Activated CD4-positive, alpha-beta T cell treated with anti-CD3 and anti-CD28 coated beads for 4 hours (primary cell): ENCODE measurements at regions not wholly inside any gene's neighbourhood (a gene's known extent, or its start where the extent isn't known, plus 50 kb on each side); places are given as distances from the start of the nearest gene placed in this dataset.
"Not testable (repeated sequence)": the region's sequence is repeated elsewhere in the genome, so short reads cannot be mapped to it uniquely, and the experiment has no call there.

Experiments
- DNase-seq, 2 donors: peaks; one replicate each; pipeline ENCODE4 v3.0.0-alpha.2; 2020

- DNase-seq, result no peak
Measured at GRCh38 chr18:5717256-5717655, 173.5 kb upstream of the EPB41L3 start.

DNA sequence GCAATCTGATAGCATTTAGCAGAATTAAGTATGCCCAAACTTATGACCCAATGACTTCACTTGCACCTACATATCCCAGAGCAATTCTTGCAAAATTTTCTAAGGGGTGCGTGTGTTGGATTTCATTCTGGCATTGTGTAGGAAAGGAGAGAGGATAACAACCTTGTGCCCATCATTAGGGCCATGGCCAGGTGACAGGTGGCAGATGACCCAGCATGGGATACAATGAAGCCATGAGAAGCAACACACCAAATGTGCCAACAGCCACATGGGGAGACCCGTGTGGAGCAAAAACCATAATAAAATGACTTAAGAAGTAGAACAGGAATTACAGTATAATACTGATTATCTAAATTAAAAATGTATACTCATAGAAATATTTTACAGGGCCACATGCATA, 166.9 kb upstream of the EPB41L3 start:
- DNase-seq, result no peak

DNA sequence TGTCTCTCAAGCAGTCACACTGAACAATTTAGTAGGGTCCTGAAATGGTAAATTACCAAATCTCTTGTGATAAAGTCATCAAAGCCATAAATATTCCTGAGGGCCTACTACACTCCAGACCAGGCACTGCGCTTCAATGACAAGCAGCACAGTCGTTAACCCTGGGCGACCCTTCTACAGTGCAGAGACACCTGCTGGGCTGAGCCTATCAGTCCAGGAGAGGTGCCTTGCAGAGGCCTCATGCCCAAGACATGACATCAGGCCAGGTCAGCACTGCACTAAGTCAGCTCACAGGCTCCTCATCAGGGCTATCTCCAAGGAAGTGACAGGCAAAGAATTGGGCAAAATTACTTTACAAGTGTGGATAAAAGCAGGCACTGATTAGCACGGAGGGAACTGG, 166.4 kb upstream of the EPB41L3 start:
- no peak for DNase-seq

GRCh38 chr18:5709476-5710095, 165.8 kb upstream of the EPB41L3 start:
- DNase-seq, result no peak

GRCh38 chr18:5707586-5707985, 163.8 kb upstream of the EPB41L3 start:
- DNase-seq, result no peak

GRCh38 chr18:5705393-5705792, 161.6 kb upstream of the EPB41L3 start:
- DNase-seq, result no peak

DNA sequence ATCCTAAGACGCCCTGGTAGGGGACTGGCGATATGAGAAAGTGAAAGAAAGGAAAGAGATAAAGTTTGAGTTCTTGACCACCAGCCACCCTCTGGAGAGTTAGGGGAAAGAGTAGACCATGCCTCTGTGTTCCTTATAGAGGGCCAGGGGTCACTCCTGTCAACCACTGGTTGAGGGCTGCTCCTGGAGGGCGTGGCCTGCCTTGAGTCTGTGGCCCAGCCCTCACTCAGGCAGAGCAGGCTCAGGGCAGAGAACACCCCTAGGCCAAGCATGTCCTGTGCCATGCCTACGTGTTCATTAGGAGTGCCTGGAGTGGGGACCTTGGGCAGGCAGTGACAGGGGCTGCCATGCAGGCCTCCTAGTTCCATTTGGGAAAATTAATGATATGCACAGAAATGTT, 161.1 kb upstream of the EPB41L3 start:
- no peak for DNase-seq

- DNase-seq, result not testable (repeated sequence)
Measured at GRCh38 chr18:5702016-5702415, 158.2 kb upstream of the EPB41L3 start.

GRCh38 chr18:5693699-5694294, 150.0 kb upstream of the EPB41L3 start:
- no peak for DNase-seq

GRCh38 chr18:5678779-5679406, 135.1 kb upstream of the EPB41L3 start:
- no peak for DNase-seq

GRCh38 chr18:5678278-5678677, 134.5 kb upstream of the EPB41L3 start:
- DNase-seq, result no peak

DNA sequence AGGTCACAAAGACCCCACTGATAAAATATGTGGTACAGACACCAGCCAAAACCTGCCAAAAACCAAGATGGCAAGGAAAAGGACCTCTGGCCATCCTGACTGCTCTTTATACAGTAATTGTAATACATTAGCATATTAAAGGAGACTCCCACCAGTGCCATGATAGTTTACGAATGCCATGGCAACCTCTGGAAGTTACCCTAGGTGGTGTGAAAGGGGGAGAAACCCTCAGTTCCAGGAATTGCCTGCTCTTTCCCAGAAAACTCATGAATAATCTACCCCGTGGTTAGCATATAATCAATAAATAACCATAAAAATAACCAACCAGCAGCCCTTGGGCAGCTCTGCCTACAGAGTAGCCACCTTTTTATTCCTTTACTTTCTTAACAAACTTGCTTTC, 129.8 kb upstream of the EPB41L3 start:
- no peak for DNase-seq

- DNase-seq, result no peak
Measured at GRCh38 chr18:5669585-5669984, 125.8 kb upstream of the EPB41L3 start.

- DNase-seq, result no peak
Measured at GRCh38 chr18:5668087-5668715, 124.4 kb upstream of the EPB41L3 start.

DNA sequence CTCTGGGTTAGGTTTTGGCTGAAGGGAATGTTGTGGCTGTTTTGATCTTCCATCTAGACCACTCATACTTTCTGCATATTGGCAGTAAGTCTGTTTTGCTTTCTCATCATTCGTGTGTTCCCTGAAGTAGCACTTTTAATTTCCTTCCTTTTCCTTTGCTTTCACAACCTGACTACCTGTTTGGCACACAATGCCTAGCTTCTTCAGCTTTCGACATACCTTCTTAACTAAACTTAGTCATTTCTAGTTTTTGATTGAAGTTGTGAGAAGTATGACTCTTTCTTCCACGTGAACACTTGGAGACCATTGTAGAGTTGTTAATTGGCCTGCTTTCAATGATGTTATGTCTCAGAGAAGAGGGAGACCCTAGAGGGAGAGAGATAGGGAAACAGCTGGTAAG, 123.6 kb upstream of the EPB41L3 start:
- DNase-seq, result no peak

GRCh38 chr18:5662586-5663090, 118.8 kb upstream of the EPB41L3 start:
- DNase-seq, result no peak

- no peak for DNase-seq
Measured at GRCh38 chr18:5661179-5661578, 117.4 kb upstream of the EPB41L3 start.

GRCh38 chr18:5653802-5654201, 110.0 kb upstream of the EPB41L3 start:
- no peak for DNase-seq

DNA sequence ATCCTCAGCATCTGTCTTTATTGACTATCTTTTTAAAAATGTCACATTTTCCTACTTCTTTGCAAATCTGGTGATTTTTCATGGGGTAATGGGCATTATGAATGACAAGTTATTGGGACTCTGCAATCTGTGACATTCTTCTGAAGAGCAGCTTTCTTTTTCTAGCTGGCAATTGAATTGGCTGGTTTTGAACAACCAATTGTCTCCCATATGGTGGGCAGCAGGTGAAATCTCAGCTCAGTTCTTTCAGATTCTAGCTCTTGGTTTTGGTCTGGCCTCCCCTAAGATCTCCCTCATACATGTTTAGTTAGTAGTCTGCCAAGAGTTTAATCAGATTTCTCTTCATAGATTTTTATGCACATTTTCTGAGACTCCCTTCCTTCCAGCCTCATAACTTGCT, 107.9 kb upstream of the EPB41L3 start:
- no peak for DNase-seq

DNA sequence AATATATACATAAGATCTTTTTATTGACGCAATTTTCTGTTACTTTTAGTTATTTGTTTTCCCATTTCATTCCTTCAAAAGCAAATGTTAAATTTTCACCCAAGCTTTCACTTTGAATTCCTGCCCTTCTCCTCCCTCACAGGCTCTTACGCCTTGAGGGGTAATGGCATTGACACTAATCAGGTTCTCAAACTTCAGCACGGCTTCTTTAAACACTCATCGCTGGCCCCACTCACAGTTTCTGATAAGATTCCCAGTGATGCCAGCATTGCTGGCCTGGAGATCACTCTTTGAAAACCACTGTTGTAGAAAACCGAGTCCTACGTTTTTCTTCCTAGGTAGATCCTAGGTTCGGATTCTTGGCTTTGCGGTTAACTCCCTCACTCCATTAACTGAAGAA, 105.6 kb upstream of the EPB41L3 start:
- no peak for DNase-seq

GRCh38 chr18:5646739-5647138, 102.9 kb upstream of the EPB41L3 start:
- no peak for DNase-seq

DNA sequence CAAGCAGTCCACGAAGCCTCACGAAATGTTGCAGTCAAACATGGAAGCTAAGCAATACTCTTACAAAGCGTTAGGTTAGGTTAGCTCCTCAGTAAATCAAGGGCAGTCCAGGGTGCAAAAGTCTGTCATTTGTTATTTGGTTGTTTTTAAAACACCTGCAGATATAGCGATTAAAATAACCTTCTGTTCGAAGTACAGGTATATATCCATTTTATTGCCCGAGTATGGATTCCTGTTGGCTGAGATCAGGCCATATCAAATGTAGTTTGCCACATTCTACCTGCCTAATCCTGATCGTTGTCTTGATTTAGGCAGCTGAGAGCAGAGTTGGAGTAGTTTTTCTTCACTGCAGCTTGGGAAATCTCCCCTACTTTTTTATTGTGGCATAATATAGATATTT, 99.5 kb upstream of the EPB41L3 start:
- DNase-seq, result no peak

- DNase-seq, result no peak
Measured at GRCh38 chr18:5640939-5641338, 97.1 kb upstream of the EPB41L3 start.

GRCh38 chr18:5639131-5639530, 95.3 kb upstream of the EPB41L3 start:
- DNase-seq, result no peak
